Activated CD8-positive, alpha-beta T cell treated with anti-CD3 and anti-CD28 coated beads, Interleukin-2, amount 10 ng/mL, durations not matched to agents 7 days and 5 days (primary cell): ENCODE measurements at regions not wholly inside any gene's neighbourhood (a gene's known extent, or its start where the extent isn't known, plus 50 kb on each side); places are given as distances from the start of the nearest gene placed in this dataset.

Experiments used
- ATAC-seq: fragments of 150-1000 bp; cut with Tn5 transposase; one replicate; pipeline ENCODE4 v1.10.0; 2021; ENCODE audit warnings: moderate library complexity
- CTCF ChIA-PET: fragments of 350-600 bp; sonication (Branson Sonifier 250); formaldehyde crosslinking; loops from one replicate; lab custom pipeline; 2021; ENCODE audit warnings: antibody characterized with exemption; lab: Charles Lee
- POLR2A ChIA-PET: fragments of 350-600 bp; sonication (Branson Sonifier 250); formaldehyde crosslinking; loops from one replicate; lab custom pipeline; 2021; ENCODE audit warnings: antibody characterized with exemption; lab: Charles Lee
- DNase-seq: peaks from one replicate; pipeline ENCODE4 v3.0.0-alpha.2; 2020
- H3K27ac Mint-ChIP-seq: one replicate; pipeline ENCODE4 v1.8.0; 2021; ENCODE audit warnings: mild to moderate bottlenecking, mixed read lengths
- H3K27me3 Mint-ChIP-seq: one replicate; pipeline ENCODE4 v1.8.0; 2021; ENCODE audit warnings: low read depth, mixed read lengths
- H3K36me3 Mint-ChIP-seq: one replicate; pipeline ENCODE4 v1.8.0; 2021; ENCODE audit warnings: low read depth, mixed read lengths
- H3K4me1 Mint-ChIP-seq: one replicate; pipeline ENCODE4 v1.8.0; 2021; ENCODE audit warnings: low read depth, mixed read lengths
- H3K4me3 Mint-ChIP-seq: one replicate; pipeline ENCODE4 v1.8.0; 2021; ENCODE audit warnings: mild to moderate bottlenecking, mixed read lengths
- H3K9me3 Mint-ChIP-seq: one replicate; pipeline ENCODE4 v1.8.0; 2022; ENCODE audit warnings: mixed read lengths; ENCODE audit not compliant: insufficient read depth

GRCh38 chr9:2967766-2968165, 123.9 kb upstream of the PUM3 start:
- Mint-ChIP-seq H3K4me3 (no peak overlapping the region), H3K36me3 (no peaks in the 10 kb centered on the region), H3K27me3 (peaks cover 4% of the 10 kb centered on the region), H3K9me3 (no peaks in the 10 kb centered on the region), H3K4me1 (no peaks in the 10 kb centered on the region), H3K27ac (no peak overlapping the region)
- POLR2A ChIA-PET, result no interaction called here
- no peak for DNase-seq
- CTCF ChIA-PET, result no interaction called here
- ATAC-seq, result no peak

- DNase-seq (no peak), ATAC-seq (no peak)
- H3K4me1 Mint-ChIP-seq, result no peaks in the 10 kb centered on the region
- POLR2A ChIA-PET, result no interaction called here
- CTCF ChIA-PET, result no interaction called here
- H3K27me3 Mint-ChIP-seq, result peaks cover 4% of the 10 kb centered on the region
- H3K4me3 Mint-ChIP-seq, result no peak overlapping the region
- H3K36me3 Mint-ChIP-seq, result no peaks in the 10 kb centered on the region
- no peaks in the 10 kb centered on the region for H3K9me3 Mint-ChIP-seq
- H3K27ac Mint-ChIP-seq, result no peak overlapping the region
Observed at GRCh38 chr9:2966565-2967300, 122.8 kb upstream of the PUM3 start.

- Mint-ChIP-seq H3K4me3 (no peak overlapping the region), H3K4me1 (no peaks in the 10 kb centered on the region), H3K9me3 (no peaks in the 10 kb centered on the region), H3K27ac (no peak overlapping the region), H3K36me3 (no peaks in the 10 kb centered on the region), H3K27me3 (peaks cover 2% of the 10 kb centered on the region)
- DNase-seq (no peak), ATAC-seq (no peak)
- ChIA-PET POLR2A (no interaction called here), CTCF (interaction anchor here (1.4 kb wide), 1 partner anchor 13 kb away, joined by 4 read pairs; no protein-coding TSS in a partner anchor)
Observed at GRCh38 chr9:2964470-2964869, 120.6 kb upstream of the PUM3 start.

GRCh38 chr9:2963307-2963706, 119.4 kb upstream of the PUM3 start:
- CTCF ChIA-PET, result interaction anchor here (1.4 kb wide), 1 partner anchor 12 kb away, joined by 4 read pairs; no protein-coding TSS in a partner anchor
- DNase-seq (no peak), ATAC-seq (no peak)
- POLR2A ChIA-PET, result no interaction called here
- H3K27me3 Mint-ChIP-seq, result no peaks in the 10 kb centered on the region
- no peaks in the 10 kb centered on the region for H3K9me3 Mint-ChIP-seq
- H3K36me3 Mint-ChIP-seq, result no peaks in the 10 kb centered on the region
- H3K4me1 Mint-ChIP-seq, result no peaks in the 10 kb centered on the region
- H3K4me3 Mint-ChIP-seq, result no peak overlapping the region
- no peak overlapping the region for H3K27ac Mint-ChIP-seq

GRCh38 chr9:2962471-2963172, 118.7 kb upstream of the PUM3 start:
- Mint-ChIP-seq H3K27ac (no peak overlapping the region), H3K36me3 (no peaks in the 10 kb centered on the region), H3K9me3 (no peaks in the 10 kb centered on the region), H3K27me3 (no peaks in the 10 kb centered on the region), H3K4me1 (no peaks in the 10 kb centered on the region), H3K4me3 (no peak overlapping the region)
- ATAC-seq, result no peak
- POLR2A ChIA-PET, result no interaction called here
- CTCF ChIA-PET, result no interaction called here
- DNase-seq, result no peak

- DNase-seq, result no peak
- no peaks in the 10 kb centered on the region for H3K9me3 Mint-ChIP-seq
- H3K27me3 Mint-ChIP-seq, result peaks cover 2% of the 10 kb centered on the region
- ATAC-seq, result no peak
- no peak overlapping the region for H3K4me3 Mint-ChIP-seq
- H3K27ac Mint-ChIP-seq, result no peak overlapping the region
- no peaks in the 10 kb centered on the region for H3K36me3 Mint-ChIP-seq
- H3K4me1 Mint-ChIP-seq, result no peaks in the 10 kb centered on the region
- ChIA-PET POLR2A (no interaction called here), CTCF (no interaction called here)
Observed at GRCh38 chr9:2958219-2958618, 114.3 kb upstream of the PUM3 start.

- Mint-ChIP-seq H3K36me3 (no peaks in the 10 kb centered on the region), H3K27me3 (peaks cover 2% of the 10 kb centered on the region), H3K4me3 (no peak overlapping the region), H3K4me1 (no peaks in the 10 kb centered on the region), H3K9me3 (no peaks in the 10 kb centered on the region), H3K27ac (no peak overlapping the region)
- ChIA-PET CTCF (no interaction called here), POLR2A (no interaction called here)
- no peak for DNase-seq
- ATAC-seq, result no peak
Observed at GRCh38 chr9:2957656-2958200, 113.8 kb upstream of the PUM3 start.

- ChIA-PET CTCF (no interaction called here), POLR2A (no interaction called here)
- Mint-ChIP-seq H3K4me1 (no peaks in the 10 kb centered on the region), H3K36me3 (no peaks in the 10 kb centered on the region), H3K9me3 (no peaks in the 10 kb centered on the region), H3K27me3 (peaks cover 2% of the 10 kb centered on the region), H3K27ac (no peak overlapping the region), H3K4me3 (no peak overlapping the region)
- ATAC-seq, result no peak
- DNase-seq, result no peak
Observed at GRCh38 chr9:2955575-2955974, 111.7 kb upstream of the PUM3 start.

GRCh38 chr9:2939368-2939767, 95.5 kb upstream of the PUM3 start:
- no peak overlapping the region for H3K4me3 Mint-ChIP-seq
- no peaks in the 10 kb centered on the region for H3K4me1 Mint-ChIP-seq
- DNase-seq, result no peak
- H3K27me3 Mint-ChIP-seq, result peaks cover 2% of the 10 kb centered on the region
- H3K27ac Mint-ChIP-seq, result no peak overlapping the region
- no peak for ATAC-seq
- no peaks in the 10 kb centered on the region for H3K9me3 Mint-ChIP-seq
- CTCF ChIA-PET, result no interaction called here
- H3K36me3 Mint-ChIP-seq, result no peaks in the 10 kb centered on the region
- POLR2A ChIA-PET, result no interaction called here

- Mint-ChIP-seq H3K36me3 (no peaks in the 10 kb centered on the region), H3K27me3 (peaks cover 2% of the 10 kb centered on the region), H3K27ac (no peak overlapping the region), H3K4me3 (no peak overlapping the region), H3K4me1 (no peaks in the 10 kb centered on the region), H3K9me3 (no peaks in the 10 kb centered on the region)
- ChIA-PET CTCF (no interaction called here), POLR2A (no interaction called here)
- DNase-seq (no peak), ATAC-seq (no peak)
Observed at GRCh38 chr9:2936221-2936620, 92.3 kb upstream of the PUM3 start.

- CTCF ChIA-PET, result no interaction called here
Observed at GRCh38 chr9:2934883-2935282, 91.0 kb upstream of the PUM3 start.

GRCh38 chr9:2934241-2934650, 90.4 kb upstream of the PUM3 start:
- Mint-ChIP-seq H3K4me1 (no peaks in the 10 kb centered on the region), H3K4me3 (no peak overlapping the region), H3K36me3 (no peaks in the 10 kb centered on the region), H3K27me3 (peaks cover 2% of the 10 kb centered on the region), H3K9me3 (no peaks in the 10 kb centered on the region), H3K27ac (no peak overlapping the region)
- ChIA-PET CTCF (no interaction called here), POLR2A (no interaction called here)
- ATAC-seq (no peak), DNase-seq (no peak)

More at GRCh38 chr9:2934883-2935282, 91.0 kb upstream of the PUM3 start:
- Mint-ChIP-seq H3K27me3 (peaks cover 2% of the 10 kb centered on the region), H3K27ac (no peak overlapping the region), H3K36me3 (no peaks in the 10 kb centered on the region), H3K4me3 (no peak overlapping the region), H3K9me3 (no peaks in the 10 kb centered on the region), H3K4me1 (no peaks in the 10 kb centered on the region)
- ATAC-seq, result no peak
- POLR2A ChIA-PET, result no interaction called here
- no peak for DNase-seq
